GM19351 (cell line): ENCODE measurements at regions not wholly inside any gene's neighbourhood (a gene's known extent, or its start where the extent isn't known, plus 50 kb on each side); places are given as distances from the start of the nearest gene placed in this dataset.
"Not testable (repeated sequence)": the region's sequence is repeated elsewhere in the genome, so short reads cannot be mapped to it uniquely, and the experiment has no call there.

Source experiments
- ATAC-seq: cut with Tn5 transposase; IDR thresholded peaks from one replicate; pipeline ENCODE4 v1.9.1; 2021; ENCODE audit warnings: mild to moderate bottlenecking, moderate library complexity; ENCODE audit not compliant: unreplicated experiment

DNA sequence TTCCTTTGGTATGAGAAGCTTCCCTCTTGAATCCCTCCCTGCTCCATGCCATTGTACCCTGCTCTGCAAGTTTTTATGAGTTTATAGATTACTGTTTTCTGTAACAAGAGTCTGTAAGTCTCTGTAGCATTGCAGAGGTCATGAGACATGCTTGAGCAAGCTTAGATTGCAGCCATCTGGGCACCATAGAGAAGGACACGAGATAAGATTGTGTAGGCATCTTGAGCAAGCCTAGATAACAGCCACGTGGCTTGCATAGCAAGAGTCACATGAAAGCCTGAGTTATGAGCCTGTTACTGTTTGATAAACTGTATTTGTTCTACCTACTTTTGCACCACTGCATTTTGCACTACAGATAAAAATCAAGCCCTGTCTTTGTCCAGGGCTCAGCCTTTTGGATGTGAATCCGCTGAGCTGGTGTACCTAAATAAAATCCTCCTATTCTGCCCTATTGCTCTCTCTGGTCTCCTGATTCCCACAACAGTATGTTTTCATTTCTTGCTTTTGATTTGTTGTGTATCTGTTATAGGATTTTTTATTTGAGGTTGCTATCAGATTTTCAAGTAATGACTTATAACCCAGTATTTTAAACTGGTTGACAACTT lies 127.4 kb upstream of the ANKRD50 start:
- ATAC-seq, result no peak

DNA sequence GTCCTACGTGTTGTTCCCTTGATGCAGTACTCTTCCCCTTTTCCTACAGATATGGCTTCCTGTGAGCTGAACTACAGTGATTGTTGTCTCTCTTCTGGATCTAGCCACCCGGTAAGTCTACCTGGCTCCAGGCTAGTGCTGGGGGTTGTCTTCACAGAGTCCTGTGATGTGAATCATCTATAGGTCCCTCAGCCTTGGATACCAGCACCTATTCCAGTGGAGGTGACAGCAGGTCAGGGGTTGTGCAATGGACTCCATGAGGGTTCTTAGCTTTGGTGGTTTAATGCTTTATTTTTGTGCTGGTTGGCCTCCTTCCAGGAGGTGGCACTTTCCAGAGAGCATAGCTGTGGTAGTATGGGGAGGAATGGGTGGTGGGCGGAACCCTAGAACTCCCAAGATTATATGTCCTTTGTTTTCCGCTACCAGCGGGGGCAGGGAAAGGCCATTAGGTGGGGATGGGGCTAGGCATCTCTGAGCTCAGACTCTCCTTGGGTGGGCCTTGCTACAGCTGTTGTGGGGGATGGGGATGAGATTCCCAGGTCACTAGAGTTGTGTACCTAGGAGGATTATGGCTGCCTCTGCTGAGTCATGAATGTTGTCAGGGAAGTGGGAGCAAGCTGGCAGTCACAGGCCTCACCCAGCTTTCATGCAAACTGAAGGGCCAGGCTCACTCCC lies 121.4 kb upstream of the ANKRD50 start:
- ATAC-seq, result no peak

DNA sequence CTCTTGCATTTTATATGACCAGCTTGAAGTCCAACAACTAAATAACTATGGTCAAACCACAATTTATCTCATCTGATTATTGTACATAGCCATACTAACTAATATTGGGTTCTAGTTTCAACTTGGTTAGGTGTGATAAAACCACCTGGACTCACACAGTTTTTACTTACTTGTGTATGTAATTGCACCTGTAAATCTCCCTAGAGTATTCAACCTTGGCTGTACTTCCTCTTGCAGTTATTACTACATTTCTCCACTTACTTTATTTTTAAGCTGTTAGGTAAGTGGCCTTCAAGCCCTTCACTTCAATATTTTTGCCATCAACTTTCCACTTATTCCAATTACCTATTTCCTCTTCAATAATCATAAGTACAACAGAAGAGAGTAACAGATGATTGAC lies 115.8 kb upstream of the ANKRD50 start:
- no peak for ATAC-seq

DNA sequence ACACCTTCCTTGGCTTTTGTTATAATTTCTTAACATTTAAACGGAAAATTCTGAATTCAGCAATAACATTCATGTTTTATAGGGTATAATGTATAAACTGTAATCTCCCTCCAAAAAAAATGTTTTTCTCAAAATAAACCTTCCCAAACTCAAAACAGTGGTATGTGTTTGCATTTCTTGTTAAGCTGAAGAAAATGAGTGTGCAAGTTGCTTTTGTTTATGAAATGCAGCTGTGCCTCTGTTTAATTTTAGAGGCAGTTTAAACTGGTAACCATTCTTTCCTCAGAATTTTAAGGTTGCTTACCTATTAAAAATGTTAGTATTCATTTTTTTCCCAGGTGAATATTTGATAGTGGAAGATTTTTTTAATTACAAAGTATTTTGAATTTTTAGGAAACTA lies 105.0 kb upstream of the ANKRD50 start:
- ATAC-seq, result no peak

DNA sequence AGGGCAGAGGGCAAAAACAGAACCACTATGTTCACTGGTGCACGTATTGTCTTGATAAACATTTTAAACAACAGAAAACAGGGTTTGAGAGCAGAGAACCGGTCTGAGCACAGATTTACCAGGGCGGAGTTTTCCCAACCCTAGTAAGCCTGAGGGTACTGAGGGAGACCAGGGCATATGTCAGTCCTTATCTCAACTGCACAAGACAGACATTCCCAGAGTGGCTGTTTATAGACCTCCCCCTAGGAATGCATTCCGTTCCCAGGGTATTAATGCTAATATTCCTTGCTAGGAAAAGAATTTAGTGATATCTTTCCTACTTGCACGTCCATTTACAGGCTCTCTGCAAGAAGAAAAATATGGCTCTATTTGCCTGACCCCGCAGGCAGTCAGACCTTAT lies 99.7 kb upstream of the ANKRD50 start:
- ATAC-seq, result not testable (repeated sequence)

DNA sequence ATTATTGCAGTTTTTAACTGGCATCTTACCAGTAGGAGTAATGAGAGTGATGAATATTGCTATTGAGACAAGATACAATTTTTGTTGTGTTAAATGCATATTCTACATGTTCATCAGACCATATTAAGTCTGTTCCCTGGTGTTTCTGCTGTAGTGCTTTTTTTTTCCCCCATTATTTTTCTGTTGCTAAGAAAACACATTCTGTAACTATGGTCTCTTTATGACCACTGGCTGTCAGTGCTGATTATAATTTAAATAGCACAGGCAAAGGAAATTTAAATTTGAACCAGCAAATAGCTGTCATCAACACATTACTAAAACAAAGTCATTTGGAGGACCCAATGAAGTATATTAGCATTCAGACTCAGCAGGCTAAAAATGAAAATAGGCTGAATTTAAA lies 98.3 kb upstream of the ANKRD50 start:
- no peak for ATAC-seq

DNA sequence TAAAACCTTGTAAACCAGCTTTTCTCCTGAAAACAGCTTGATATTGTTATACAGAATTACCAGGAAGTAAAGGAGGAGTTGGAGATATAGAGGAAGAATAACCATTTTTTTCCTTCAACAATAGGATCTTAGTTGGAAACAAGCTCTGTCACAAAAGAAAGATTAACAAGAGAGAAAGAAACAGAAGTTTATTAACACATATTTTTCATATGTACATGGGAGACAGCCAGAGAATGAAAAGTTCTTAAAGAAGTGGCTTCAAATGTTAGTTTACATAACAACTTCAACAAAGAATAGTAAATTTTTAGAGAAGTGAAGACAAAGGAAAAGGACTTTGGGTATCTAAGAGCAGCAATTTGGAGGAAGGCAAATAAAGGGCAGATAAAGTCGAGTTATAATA lies 94.9 kb upstream of the ANKRD50 start:
- no peak for ATAC-seq

DNA sequence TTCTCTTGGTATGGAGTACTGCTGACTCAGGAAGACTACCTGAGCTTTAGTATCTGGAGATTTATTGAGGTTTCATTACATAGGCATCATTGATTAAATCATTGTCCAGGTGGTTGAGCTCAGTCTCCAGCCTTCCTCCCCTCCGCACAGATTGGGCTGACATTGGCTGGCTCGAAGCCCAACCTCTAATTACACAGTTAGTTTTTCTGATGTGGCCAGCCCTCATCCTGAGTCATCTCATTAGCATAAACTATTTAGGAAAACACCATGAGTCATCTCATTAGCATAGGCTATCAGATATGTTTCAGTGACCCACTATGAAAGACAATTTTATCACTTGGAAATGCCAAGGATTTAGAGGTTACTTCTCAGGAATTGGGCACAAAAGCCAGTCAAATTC lies 93.9 kb upstream of the ANKRD50 start:
- ATAC-seq, result no peak

DNA sequence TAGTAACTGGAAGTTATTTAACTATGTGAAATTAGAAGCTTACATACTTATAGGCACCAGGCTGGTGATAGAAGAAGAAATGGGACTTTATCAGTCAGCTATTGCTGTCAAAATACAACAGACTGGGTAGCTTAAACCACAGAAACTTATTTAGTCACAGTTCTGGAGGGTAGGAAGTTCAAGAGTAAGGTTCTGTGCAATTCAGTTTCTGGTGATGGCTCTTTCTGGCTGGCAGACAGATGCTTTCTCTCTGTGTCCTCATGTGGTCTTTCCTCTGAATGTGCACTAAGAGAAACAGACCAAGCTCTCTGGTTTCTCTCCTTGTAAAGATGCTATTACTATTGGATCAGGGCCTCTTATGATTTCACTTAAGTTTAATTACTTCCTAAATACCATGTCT lies 92.1 kb upstream of the ANKRD50 start:
- ATAC-seq, result no peak

DNA sequence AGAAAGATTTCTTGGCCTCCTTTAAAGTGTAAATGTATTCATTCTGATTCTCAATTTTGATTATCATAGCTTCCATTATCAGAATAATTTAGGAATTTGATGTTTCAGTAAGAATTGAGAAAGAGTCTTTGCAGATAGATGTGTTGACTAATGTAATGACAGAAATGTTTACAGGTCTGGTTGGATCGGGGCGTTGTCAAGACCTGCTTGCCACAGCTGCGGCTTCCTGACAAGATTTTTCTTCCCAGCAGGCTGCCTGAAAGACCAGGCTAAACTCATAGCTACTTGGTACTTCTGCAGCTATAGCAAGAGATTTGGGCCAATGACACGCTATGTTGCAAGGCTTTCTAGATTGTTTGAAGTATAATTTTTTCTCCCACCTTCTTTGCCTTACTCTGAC lies 91.5 kb upstream of the ANKRD50 start:
- ATAC-seq, result no peak

DNA sequence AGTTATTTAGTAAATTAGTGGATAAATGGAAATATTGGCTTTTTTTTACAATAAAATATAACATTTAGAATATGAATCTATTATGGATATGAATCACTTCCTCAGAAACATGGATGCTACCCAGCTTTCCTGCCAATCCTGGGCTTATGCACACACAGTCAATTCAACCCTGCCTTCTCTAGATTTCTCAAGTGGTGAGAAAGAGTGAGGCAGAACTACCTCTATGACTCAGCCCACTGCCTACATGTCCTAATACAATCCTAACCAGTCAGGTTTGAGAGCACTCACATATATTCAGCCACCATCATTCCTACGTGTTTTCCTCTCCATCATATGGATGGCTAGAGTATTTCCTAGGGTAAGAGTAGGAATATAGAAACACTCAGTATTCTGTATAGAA lies 91.1 kb upstream of the ANKRD50 start:
- ATAC-seq, result peak; percentile 62

DNA sequence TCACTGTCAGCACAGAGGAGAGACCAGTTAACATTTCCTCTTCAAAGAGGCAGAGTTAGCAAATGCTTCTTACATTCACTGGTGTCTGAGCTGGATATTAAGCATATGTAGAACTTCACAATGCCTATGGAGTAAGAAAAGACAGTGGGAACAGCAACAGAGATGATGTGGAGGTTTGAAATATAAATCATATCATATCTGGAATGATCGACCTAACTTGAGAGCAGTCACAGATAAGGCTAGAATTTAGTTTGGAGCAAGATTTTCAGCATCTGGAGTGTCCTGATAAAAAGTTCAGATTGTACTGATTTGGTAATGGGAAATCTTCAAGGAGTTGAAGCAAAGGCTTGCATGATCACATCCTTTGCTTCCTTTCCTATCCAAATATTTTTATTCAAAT lies 90.5 kb upstream of the ANKRD50 start:
- no peak for ATAC-seq

DNA sequence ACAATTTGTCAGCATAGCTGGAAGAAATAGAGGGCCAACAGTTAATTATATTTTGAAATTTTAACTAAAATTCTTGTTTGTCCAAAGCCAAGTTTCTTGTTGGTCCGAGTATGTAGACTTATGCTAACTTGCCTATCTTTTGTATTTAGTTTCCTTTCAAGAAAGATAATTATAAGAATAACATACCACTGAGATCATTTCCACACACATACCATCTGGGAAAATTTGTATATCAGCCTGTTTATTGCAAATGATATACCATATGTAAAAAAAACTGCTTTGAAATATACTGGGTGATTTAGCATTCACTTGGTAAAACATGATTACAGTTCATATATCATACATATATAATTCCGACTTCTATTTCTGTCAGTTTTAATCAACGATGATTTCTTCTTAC lies 84.7 kb upstream of the ANKRD50 start:
- no peak for ATAC-seq

DNA sequence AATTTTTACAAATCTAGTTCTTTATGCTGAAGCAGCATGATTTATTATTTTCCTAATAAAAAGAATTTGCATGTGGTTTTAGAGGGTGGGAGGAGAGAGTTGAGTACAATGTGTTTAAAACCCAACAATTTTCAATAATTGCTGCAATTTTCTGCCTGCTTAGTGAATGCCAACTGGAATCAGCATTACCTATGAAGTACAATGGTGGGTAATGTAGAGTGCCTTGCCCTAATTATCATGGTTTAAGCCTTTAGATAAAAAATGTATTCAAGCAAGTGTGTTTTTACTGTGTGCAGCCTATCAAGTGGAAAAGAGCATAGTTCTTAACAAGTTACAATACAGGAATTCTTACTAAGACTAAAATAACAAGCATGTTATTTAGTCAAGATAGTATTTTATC lies 77.9 kb upstream of the ANKRD50 start:
- no peak for ATAC-seq

DNA sequence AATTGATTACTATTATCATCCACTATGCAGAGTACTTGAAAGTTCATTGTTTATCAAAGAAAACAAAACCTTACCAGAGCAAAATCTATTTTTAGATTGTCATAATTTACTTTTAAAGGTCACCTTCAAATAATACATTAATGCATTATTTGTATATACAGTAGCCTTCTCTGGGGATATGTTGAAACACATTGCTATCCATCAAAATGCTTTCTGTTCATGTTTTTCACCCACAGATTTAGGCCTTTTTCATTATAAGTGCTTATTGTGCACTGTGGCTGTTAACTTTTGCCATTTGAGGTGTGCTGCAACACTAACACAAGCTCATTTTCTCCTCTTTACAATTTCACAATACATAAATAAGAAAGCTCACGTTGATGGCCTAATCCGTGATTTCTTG lies 74.1 kb upstream of the ANKRD50 start:
- ATAC-seq, result no peak

DNA sequence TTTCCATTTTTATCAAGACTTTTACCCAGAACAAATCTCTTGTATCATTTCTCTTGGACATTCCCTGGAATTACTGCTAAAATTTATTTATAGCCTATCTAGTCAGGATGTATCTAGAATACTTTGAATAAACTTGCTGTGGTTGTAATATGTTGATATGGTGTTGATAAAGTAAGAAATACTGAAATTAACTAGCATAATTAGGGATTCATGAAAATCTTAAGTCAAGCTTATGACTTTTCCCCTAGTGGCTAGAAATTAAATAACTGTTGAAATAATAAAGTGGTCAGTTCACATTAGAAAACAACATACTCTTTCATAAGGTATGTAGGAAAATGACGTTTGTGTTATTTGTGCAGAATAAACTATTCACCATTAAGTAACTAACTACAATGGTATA lies 73.1 kb upstream of the ANKRD50 start:
- no peak for ATAC-seq

DNA sequence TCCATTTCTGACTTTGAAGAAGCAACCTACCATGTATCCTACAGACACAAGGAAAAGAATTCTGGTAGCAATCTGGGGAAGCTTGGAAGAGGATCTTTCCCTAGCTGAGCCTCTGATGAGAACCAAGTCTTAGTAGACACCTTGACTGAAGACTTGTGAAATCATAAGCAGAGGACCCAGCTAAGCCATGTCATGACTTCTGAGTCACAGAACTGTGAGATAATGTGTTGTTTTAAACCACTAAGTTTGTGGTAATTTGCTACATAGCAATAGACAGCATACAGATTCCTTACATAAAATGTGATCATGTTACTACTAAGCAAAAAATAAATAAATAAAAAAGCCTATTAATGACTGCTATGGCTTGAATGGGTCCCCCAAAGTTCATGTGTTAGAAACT lies 71.3 kb upstream of the ANKRD50 start:
- ATAC-seq, result no peak

DNA sequence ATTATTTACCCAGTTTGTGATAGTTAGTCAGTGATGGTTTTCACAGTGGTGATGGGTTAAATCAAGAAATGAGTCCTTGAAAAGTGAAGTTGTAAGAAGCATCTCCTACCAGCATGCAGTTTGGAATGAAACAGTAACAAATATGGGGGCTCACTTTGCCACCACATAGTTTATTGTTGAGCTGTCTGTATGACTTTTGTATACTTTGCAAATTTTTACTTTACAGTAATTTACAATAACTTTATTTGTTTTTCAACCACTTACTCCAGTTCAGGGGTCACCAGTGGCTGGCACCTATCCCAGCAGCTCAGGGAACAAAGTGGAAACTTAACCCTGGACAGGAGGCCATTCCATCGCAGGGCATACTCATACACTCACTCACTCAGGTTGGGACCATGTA lies 64.5 kb upstream of the ANKRD50 start:
- no peak for ATAC-seq

DNA sequence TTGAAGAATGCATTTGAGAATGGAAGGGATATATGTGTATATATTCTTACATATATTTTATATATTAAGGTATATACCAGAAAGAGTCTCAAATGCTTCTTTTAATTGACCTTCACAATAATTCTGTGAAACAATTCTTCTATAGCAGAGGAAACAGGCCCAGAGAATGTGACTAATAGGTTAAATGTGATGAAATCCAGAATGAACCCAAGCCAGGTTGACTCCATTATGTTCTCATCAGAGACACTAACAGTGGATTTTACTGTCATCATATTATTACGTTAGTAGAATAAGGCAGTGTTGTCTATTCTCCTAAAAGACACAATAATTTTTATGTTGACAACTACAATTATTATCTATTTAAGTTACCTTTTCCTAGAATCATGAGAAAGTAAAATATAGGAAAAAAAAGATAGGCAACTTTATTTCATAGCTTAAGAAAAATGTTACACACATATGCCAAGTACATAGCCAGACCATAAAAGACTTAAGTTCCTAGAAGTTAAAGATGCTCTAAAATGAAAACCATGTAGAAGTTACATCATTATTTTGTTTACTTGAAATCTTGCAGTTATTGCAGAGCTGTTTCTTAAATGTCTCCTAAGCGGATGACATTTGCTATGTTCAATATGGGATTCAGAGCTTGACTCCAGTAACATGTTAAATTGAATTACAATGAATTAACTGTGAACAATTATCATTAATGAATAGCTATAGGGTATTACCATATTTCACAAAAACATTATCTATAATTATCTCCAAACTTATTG lies 56.2 kb upstream of the ANKRD50 start:
- no peak for ATAC-seq

DNA sequence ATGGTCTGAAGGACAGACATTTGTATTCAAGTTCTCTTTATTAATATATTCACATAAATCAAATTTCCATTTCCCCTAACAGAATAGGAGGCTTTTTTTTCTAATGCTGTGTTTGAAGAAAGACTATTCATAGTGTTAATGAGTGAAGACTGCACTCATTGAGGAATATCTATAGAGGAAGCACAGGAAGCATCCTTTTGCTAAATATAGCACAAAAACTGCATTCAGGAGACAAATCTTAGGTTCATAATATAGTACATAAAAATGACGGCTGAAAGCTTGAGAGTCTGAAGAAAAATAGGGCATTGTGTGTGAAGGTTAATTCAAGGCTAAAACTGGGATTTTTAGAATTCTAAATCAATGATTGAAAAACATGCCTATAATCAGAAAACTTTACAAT lies 50.4 kb upstream of the ANKRD50 start:
- no peak for ATAC-seq
